ENCODE measurements at regions not wholly inside any gene's neighbourhood (a gene's known extent, or its start where the extent isn't known, plus 50 kb on each side); places are given as distances from the start of the nearest gene placed in this dataset.

GRCh38 chr1:55786396-55786795 lies 571.2 kb upstream of the USP24 start:
- no peak for TF ChIP-seq CTCF (IDR thresholded peaks at IDR 0.05)
- TF ChIP-seq PBX3 (IDR thresholded peaks at IDR 0.05), result no peak
- no peak for TF ChIP-seq POLR2A (IDR thresholded peaks at IDR 0.05; ENCODE audit: low read length)
- no peak for TF ChIP-seq USF2 (IDR thresholded peaks at IDR 0.05)
- TF ChIP-seq CEBPB (IDR thresholded peaks at IDR 0.05), result no peak
- TF ChIP-seq EP300 (IDR thresholded peaks at IDR 0.05), result no peak
- TF ChIP-seq JUNB (IDR thresholded peaks at IDR 0.05), result no peak
- no peak for TF ChIP-seq REST (IDR thresholded peaks at IDR 0.05)
- no peak for TF ChIP-seq ELK1 (IDR thresholded peaks at IDR 0.05; ENCODE audit: low read depth, low read length)
- TF ChIP-seq RAD21 (conservative IDR thresholded peaks at IDR 0.05 in 1 of 2, IDR thresholded peaks at IDR 0.05 in 1 of 2), result no peak
- no peak for TF ChIP-seq CHD2 (IDR thresholded peaks at IDR 0.05; ENCODE audit: low read length, partially characterized antibody)
- TF ChIP-seq HDAC2 (IDR thresholded peaks at IDR 0.05), result no peak
- TF ChIP-seq MAZ (IDR thresholded peaks at IDR 0.05; ENCODE audit: borderline replicate concordance, low read depth, low read length), result no peak
